ENCODE measurements at regions not wholly inside any gene's neighbourhood (a gene's known extent, or its start where the extent isn't known, plus 50 kb on each side); places are given as distances from the start of the nearest gene placed in this dataset.

DNA sequence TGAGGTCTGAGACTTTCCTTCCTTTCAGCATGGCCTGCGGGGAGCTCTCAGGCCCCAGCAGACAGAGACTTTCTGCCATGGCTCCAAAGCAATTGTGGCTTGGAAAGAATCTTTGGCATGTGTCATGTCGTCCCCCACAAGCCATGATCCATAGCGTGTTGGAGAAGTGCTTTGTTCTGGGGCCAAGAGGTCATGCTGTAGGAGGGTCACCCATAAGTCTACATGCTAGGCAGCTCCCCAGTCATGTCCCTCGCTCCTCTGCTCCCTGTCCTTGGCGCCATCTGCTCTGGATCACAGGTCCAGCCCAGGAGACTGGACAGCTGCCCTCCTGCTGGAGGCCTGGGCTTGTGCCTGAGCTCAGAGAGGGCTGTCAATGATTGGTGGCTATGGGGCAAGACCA lies 78.8 kb upstream of the LCLAT1 start:
- DNase-seq (ENCODE audit: low spot score): no peak

DNA sequence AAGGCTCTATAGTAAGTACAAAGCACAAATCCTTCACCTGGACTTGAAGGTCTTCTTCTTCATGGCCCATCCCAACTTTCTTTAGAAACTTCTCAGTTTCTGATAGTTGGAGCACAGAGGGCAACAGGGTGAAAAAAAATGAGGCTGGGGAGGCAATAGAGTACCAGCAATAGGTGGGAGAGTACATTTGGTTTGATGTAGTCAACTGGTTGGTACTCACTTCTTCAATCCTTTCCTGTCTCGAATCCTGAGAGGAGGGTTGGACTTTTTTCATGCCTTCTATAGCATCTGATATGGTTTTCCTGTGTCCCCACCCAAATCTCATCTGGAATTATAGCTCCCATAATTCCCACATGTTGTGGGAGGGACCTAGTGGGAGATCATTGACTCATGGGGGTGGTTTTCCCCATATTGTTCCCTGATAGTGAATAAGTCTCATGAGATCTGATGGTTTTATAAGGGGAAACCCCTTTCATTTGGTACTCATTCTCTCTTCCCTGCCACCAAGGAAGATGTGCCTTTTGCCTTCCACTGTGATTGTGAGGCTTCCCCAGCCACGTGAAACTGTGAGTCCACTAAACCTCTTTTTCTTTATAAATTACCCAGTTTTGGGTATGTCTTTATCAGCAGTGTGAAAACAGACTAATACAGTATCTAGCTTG lies 75.9 kb upstream of the LCLAT1 start:
- no peak for DNase-seq (ENCODE audit: low spot score)

DNA sequence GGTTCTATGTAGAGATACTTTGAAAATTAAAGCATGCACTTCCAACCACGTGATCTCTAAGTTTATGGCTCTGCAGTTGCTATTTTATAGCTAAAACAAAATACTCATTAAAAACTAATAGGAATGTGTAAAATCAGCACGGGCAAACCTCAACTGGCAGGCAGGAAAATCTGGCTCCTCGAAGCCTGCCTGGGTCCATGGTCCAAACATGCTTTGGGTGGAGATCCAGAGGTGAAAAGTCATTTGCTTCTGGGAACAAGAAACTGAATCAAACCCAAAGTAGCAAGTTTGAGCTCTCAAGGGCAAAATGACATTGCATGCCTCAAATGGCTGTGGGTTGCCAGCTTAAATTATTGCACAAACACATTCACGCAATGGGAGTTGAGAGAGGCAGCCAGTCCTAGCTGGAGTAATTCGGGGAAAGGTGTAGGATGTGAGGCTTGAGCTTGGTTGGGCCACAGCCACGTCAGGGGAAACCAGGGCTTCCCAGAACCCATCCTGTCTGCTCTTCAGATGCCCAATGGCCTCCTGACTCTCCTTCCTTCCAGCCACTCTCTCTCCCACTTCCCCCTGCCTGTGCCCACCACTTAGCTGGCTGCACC lies 75.2 kb upstream of the LCLAT1 start:
- DNase-seq (ENCODE audit: low spot score): no peak

DNA sequence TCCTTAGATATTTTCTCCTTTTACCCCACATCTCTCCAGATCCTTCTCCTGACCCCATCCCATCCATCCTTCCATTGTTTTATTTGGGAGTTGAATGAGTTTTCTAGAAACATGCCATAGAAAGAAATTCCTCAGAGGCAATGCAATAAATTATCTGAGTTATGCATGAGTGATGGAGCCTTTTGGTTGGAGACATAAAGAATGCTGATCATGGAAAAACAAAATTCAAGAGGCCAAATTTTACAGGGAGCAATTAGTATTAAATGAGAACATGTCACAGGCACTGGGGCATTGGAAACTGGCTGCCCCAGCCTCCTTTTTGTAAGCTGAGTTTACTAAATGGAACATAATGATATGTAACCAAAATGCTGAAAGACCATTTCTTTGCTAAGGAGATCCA lies 74.2 kb upstream of the LCLAT1 start:
- no peak for DNase-seq (ENCODE audit: low spot score)

DNA sequence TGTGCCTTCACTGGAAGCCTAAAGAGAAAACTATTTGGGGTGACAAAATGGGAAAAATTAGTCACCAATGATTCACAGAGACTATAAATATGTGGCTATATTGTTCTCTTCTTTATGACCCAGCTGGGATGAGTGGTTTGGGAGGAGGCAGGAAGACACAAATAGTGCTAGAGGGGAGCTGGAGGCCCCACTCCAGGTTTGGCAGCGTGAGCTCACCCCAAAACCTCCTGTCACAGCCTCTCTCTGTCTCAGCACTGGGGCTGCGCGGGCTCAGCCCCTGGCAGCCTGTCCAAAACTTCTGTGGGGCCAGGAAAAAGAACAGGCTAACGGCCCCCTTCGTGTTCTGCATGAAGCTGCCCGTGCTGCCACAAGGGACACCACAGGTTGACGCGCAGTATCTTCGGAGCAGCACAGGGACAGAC lies 73.2 kb upstream of the LCLAT1 start:
- DNase-seq (ENCODE audit: low spot score): no peak

DNA sequence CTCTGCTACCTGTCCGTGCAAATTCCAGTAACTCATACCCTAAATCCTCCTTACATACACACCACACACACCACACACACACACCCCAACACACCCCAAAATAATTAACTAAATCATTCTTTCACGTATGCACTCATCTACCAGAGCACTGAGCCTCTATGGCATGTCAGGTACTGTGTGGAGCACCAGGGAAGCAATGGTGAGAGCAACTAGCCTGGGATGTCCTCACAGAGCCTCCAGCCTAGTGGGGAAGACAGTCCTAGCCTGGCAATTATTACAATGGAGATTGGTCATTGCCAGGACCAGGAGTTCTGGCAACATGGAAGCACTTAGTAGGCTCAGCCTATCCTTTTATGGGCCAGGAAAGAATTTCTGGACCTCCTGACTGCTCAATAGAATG lies 72.7 kb upstream of the LCLAT1 start:
- DNase-seq (ENCODE audit: low spot score): no peak

DNA sequence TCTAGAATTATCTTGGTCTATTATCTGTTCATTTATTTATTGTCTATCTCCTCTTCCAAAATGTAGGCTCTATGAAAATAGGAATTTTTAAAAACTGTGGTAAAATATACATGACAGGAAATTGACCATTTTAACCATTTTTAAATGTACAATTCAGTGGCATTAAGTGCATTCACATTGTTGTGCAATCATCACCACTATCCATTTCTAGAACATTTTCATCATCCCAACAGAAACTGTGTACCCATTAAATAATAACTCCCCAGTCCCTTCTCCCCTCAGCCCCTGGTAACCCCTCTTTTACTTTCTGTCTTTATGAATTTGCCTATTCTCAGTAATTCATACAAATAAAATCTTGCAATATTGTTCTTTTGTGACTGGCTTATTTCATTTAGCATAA lies 71.1 kb upstream of the LCLAT1 start:
- no peak for DNase-seq (ENCODE audit: low spot score)

DNA sequence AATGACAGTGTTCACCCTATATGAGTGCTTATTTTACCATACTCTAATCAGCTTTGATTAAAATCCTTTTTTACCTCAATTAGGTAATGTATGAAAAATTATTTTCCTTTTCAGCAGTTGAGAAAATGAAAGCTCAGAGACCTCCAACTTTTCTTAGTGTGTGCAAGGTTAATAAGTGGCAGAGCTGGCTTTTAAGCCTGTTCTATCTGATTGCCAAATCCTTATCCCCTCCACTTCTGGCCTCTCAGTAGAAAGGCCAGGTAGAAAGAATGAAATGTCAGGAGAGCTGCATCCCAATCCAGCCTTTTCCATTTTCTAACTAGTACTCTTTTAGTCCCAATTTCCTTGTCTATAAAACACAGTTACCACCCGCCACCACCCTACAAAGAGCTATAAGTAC lies 67.6 kb upstream of the LCLAT1 start:
- no peak for DNase-seq (ENCODE audit: low spot score)

DNA sequence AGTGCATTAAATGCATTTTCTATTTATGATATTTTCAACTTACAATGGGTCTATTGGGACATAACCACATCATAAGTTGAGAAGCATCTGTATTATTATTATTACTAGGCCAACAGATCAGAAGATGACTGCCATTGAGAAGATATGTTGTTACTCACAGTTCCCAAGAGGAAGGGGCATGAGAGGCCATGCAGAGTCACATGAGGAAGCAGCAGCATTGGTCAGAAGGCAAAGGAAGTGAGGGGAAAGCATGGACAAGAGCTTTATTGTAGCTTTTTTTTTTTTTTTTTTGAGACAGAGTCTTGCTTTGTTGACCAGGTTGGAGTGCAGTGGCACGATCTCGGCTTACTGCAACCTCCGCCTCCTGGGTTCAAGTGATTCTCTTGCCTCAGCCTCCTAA lies 66.2 kb upstream of the LCLAT1 start:
- DNase-seq (ENCODE audit: low spot score): no peak

DNA sequence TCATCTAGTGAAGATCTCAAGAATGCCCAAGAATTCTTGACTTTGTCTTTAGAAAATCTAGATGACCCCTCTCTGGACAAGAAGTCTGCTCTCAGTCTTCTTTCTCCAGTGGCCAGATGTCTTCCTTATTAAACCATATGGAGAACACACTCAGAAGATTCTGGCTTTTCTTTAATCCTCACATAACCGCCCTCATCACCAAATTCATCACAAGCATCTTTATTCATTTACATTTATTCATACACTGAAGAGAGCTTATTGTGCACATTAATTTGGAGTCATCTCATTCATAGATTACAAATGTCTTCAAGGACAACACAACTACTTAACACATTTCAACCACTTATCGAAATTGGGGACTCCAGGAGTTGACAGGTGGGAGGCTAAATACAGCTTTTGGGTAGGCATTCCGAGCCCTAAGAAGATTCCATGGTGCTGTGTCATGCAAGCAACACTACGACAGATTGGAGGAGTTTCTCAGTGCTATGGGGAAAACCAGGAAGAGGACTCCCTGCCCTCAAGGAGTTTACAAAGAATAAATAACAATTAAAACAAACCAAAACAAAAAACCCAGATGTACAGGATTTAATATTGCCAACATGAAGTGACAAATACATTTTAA lies 64.8 kb upstream of the LCLAT1 start:
- DNase-seq (ENCODE audit: low spot score): no peak

DNA sequence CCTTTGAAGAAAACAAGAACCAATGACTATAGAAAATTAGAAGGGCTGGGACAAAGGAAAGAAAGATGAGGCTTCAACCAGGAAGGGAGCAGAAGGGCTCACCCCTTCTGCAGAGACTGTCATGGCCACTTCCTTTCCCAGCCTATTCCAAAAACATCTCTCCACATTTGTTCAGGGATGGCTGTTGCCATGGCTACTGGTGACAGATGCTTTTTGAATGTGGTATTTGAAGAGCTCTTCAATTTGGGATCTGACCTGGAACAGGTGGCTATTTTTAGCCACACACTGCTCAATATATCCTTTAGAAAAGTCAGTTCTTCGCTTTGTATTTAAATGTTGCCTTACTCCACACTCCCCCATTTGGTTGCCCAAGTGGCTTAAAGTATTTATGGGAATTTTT lies 64.1 kb upstream of the LCLAT1 start:
- no peak for DNase-seq (ENCODE audit: low spot score)

DNA sequence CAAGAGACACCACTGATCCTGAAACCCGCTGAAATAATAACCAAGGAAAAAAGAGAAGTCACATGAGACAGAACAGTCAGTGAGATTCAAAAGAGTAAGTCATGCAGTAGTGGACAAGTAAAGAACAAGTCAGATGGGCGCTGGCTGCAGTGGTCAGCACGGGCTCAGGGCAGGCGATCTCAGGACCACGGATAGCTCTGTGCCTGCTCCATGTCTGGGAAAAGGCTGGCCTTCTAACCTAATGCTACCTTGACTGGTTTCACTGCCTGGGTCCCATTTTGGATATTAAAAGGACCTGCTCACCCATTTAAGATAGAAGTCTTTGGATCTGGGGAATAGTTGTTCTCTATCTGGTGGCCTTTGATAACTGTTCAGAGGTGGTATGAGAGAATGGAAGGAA lies 61.7 kb upstream of the LCLAT1 start:
- DNase-seq (ENCODE audit: low spot score): no peak

DNA sequence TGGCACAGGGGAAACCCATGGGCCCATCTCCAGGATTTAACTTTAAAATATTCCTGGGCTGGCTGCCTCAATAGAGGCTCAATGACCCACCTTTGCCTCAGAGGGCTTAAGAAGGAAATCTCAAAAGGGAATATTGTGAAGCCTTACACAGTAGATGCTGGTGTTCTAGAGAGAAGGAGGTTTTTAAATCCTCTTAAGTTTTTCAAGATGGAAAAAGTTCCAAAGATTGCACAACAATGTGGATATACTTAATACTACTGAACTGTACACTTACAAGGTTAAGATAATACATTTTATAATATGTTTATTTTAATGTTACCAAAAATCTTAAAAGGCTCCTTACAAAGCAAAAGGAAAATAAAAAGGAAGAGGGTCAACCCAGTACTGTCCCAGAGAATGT lies 54.9 kb upstream of the LCLAT1 start:
- DNase-seq (ENCODE audit: low spot score): no peak

DNA sequence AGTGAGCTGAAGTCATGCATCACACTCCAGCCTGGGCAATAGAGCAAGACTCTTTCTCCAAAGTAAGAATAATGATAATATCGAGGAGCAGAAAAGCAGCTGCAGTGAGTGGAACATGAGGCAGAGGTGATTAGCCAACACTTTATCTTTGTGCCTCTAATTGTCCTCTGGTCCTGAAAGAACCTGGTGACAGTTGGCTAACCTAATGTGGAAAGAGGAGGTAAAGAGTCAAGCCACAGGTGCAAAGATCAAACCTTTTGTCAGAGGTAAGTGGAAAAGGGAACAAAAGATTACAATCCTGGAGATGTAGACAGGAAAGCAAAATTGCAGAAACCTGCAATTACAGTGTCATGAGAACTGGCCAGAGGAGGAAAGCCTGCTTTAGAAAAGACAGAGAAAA lies 53.5 kb upstream of the LCLAT1 start:
- no peak for DNase-seq (ENCODE audit: low spot score)

DNA sequence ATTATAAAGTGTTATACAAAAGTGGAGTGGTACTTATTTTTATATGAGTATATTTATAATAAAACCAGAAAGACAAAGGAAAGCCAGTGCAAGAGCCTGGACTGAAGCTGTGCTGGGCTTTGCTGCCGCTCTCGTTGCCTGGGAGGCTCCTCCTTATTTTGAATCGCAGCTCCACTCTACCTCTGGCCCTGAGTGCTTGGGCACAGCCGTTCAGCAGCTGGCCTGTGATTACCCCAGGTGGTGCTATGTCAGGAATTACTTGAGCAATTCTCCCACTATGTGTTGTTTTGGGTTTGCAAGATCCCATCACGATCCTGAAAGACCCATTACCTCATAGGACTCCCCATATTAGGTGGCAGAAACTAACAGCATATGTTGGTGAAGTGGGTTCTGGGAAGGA lies 53.0 kb upstream of the LCLAT1 start:
- no peak for DNase-seq (ENCODE audit: low spot score)

DNA sequence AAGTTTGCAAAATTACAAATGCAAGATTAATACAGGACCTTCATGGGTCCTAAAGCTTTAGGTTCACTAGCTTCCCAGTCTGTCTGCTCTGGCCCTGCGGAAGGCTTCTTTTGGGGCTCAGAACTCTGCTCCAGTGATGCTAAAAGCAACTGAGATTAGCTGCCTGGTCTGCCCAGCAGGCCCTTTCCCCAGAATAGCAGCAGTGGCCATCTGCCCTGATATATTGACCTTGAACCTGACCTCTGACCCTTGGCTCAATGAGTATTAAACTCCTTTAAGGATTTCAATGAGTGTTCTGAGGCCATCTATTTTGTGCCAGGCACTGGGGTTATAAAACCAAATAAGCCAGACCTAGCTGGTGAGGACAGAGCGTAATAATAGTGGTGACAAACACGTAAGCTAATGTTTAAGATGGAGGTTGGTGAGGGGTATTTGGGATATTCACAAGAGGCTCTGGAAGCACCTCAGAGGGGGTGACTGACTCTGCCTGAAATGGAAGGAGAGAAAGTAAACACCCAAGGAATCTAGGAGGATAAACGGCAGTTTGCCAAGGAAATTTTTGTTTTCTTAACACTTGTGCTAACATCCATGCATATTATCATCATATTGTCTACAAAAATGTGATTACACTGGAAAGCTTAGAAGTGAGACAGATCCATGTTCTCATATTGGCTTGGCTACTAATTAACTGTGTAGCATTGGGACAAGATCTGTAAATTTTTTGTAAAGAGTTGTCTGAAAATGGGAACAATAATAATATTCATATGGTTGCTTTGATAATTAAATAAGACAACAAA lies 50.4 kb upstream of the LCLAT1 start:
- DNase-seq (ENCODE audit: low spot score): no peak

Measured in mesenteric fat pad (tissue), 1 donor.